ENCODE measurements at regions not wholly inside any gene's neighbourhood (a gene's known extent, or its start where the extent isn't known, plus 50 kb on each side); places are given as distances from the start of the nearest gene placed in this dataset.

DNA sequence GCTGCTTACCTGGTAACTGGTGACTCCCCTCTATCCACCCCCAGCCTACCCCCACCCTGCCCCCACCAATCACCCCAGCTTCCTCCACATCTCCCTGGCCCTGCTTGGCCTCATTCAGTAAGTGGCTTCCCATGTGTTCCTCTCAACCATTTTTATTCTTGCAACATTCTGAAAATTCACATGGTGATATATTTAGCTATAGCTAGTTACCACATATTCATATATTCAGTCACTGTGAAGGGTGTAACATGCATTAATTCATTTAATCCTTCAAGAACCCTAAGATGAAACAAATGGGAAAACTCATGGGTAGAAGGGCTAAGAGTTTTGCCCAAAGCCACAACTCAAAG, 95.4 kb upstream of the CEP85L start:
- TF ChIP-seq YY1 (IDR thresholded peaks at IDR 0.05; ENCODE audit: insufficient read depth, insufficient read length) (no peak), ZNF274 (IDR thresholded peaks at IDR 0.05; ENCODE audit: low read depth, low read length) (no peak), SUZ12 (IDR thresholded peaks at IDR 0.05; ENCODE audit: extremely low read depth, insufficient read depth, insufficient read length) (no peak)
